Kidney (tissue), 13 donors: ENCODE measurements at regions not wholly inside any gene's neighbourhood (a gene's known extent, or its start where the extent isn't known, plus 50 kb on each side); places are given as distances from the start of the nearest gene placed in this dataset.

ENCODE experiments used
- DNase-seq, 5 donors: peaks; one replicate each; pipeline ENCODE4 v3.0.0-alpha.2; 2013 to 2020
- FAIRE-seq: peaks from 2 replicates; lab custom pipeline; 2012; peaks lifted over from hg19 to GRCh38; lab: Jason Lieb, UNC
- H3K27ac ChIP-seq, 2 donors: one replicate each; pipeline ENCODE4 v1.7.0; 2013; ENCODE audit warnings: low read depth in 2 of 2, low read length in 2 of 2, inconsistent platforms in 1 of 2
- H3K27me3 ChIP-seq: one replicate; pipeline ENCODE4 v1.7.1; 2013; ENCODE audit warnings: low read length, inconsistent platforms; ENCODE audit not compliant: control insufficient read depth, insufficient read depth
- H3K36me3 ChIP-seq, 3 donors: one replicate each; pipeline versions ENCODE4 v1.7.0 to v1.7.1; 2013; ENCODE audit warnings: low read length in 3 of 3, control low read depth in 1 of 3, inconsistent platforms in 1 of 3; ENCODE audit not compliant: insufficient read depth in 3 of 3, control insufficient read depth in 2 of 3
- H3K4me1 ChIP-seq, 3 donors: one replicate each; pipeline versions ENCODE4 v1.7.0 to v1.7.1; 2013; ENCODE audit warnings: low read length in 3 of 3, inconsistent platforms in 1 of 3, low read depth in 1 of 3; ENCODE audit not compliant: control insufficient read depth in 2 of 3, insufficient read depth in 2 of 3
- H3K4me3 ChIP-seq, 3 donors: one replicate each; pipeline versions ENCODE4 v1.7.0 to v1.8.1; 2013; ENCODE audit warnings: low read length in 3 of 3, control low read depth in 1 of 3, inconsistent platforms in 1 of 3
- H3K9ac ChIP-seq, 3 donors: one replicate each; pipeline versions ENCODE4 v1.7.0 to v1.7.1; 2013; ENCODE audit warnings: low read length in 3 of 3, control low read depth in 1 of 3, inconsistent platforms in 1 of 3
- H3K9me3 ChIP-seq, 3 donors: one replicate each; pipeline versions ENCODE4 v1.7.0 to v1.7.1; 2013; ENCODE audit warnings: low read length in 3 of 3, control low read depth in 1 of 3, inconsistent platforms in 1 of 3; ENCODE audit not compliant: control insufficient read depth in 2 of 3, insufficient read depth in 1 of 3
- intact Hi-C: fragments of 100-400 bp; cut with DNase I; formaldehyde crosslinking; loops from one replicate; pipeline ENCODE4 v1.11.1; 2022
- TF ChIP-seq, protein P1 (sequence below): IDR thresholded peaks from 3 replicates; pipeline ENCODE4 v1.5.1; 2012; ENCODE audit warnings: mild to moderate bottlenecking, moderate library complexity, borderline replicate concordance; ENCODE audit not compliant: insufficient read depth; ENCODE audit errors: extremely low read depth
- donor health status: control.
- donor health status: control.
- donor health status: control.
- donor health status: control.
- donor health status: control.
- donor health status: DM: yes; HTN: yes; CAD: no.
- donor health status: Normal renal cell carcinoma (clear cell type).

DNA sequence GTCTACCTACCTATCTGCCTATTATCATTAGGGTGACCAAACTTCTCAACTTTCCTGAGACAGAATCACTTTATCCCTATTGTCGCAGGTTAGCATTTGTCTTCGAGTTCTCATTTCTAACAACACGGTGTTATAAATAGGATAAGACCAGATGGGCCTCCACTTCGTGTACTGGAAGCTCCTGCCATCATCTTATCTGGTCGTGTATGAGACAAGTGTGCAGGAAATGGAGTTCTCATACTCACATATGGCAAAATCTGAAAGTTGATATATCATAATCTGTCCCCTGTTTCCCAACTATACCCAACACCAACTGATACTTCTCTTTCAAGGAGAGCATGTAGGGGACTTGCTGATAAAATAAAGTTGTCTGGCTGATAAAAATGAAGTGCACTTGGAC lies 287.4 kb upstream of the FOXK1 start:
- TF ChIP-seq, protein P1, sequence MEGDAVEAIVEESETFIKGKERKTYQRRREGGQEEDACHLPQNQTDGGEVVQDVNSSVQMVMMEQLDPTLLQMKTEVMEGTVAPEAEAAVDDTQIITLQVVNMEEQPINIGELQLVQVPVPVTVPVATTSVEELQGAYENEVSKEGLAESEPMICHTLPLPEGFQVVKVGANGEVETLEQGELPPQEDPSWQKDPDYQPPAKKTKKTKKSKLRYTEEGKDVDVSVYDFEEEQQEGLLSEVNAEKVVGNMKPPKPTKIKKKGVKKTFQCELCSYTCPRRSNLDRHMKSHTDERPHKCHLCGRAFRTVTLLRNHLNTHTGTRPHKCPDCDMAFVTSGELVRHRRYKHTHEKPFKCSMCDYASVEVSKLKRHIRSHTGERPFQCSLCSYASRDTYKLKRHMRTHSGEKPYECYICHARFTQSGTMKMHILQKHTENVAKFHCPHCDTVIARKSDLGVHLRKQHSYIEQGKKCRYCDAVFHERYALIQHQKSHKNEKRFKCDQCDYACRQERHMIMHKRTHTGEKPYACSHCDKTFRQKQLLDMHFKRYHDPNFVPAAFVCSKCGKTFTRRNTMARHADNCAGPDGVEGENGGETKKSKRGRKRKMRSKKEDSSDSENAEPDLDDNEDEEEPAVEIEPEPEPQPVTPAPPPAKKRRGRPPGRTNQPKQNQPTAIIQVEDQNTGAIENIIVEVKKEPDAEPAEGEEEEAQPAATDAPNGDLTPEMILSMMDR, result no peak
- intact Hi-C loops, result no loop called here
- DNase-seq (no peak), FAIRE-seq (no peak)
- H3K9ac ChIP-seq, result no peak overlapping the region
- H3K27me3 ChIP-seq, result no peaks in the 10 kb centered on the region
- no peaks in the 10 kb centered on the region for H3K36me3 ChIP-seq
- no peaks in the 10 kb centered on the region for H3K4me1 ChIP-seq
- no peaks in the 10 kb centered on the region for H3K9me3 ChIP-seq
- no peak overlapping the region for H3K27ac ChIP-seq
- H3K4me3 ChIP-seq, result no peak overlapping the region

DNA sequence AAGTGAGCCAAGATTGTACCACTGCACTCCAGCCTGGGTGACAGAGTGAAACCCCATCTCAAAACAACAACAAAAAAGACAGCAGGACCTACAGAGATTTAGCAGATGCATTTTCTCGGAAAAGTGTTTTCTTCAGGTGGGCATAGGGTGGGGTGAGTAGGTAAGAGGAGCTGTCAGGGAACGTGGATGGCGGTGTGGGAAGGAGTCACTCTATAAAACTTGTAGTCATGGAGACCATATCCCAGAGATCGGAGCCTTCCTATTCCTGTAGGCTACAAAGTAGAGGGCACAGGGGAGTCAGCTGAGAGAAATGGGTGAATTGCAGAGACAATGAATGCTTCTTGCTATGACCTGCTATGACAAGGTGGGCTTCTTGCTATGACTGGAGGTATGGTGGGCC lies 283.0 kb upstream of the FOXK1 start:
- no peak for DNase-seq
- no peak overlapping the region for H3K4me3 ChIP-seq
- intact Hi-C loops, result no loop called here
- TF ChIP-seq, protein P1, result no peak
- no peak overlapping the region for H3K27ac ChIP-seq
- no peaks in the 10 kb centered on the region for H3K36me3 ChIP-seq
- H3K9ac ChIP-seq, result no peak overlapping the region
- H3K4me1 ChIP-seq, result no peaks in the 10 kb centered on the region
- FAIRE-seq, result no peak
- H3K27me3 ChIP-seq, result no peaks in the 10 kb centered on the region
- no peaks in the 10 kb centered on the region for H3K9me3 ChIP-seq

DNA sequence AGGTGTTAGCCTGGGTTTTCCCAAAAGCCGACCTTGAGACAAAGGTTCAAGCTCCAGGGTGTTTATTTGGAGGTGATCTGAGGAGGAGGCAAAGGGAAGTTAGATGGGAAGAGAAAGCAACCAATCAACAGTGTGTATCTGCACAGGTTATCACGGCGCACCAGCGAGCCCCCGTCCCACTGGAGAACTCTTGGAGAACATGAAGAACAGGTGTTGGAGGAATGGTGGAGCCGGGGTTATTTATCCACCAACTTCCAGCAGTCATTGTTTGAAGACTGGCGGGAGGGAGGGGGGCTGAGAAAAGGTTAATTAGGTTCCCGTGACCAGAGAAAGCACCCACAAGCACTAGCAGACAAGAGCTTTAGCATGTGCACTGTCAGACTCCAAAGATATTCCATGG lies 282.5 kb upstream of the FOXK1 start:
- no peak overlapping the region for H3K27ac ChIP-seq
- H3K27me3 ChIP-seq, result no peaks in the 10 kb centered on the region
- TF ChIP-seq, protein P1, result no peak
- FAIRE-seq, result no peak
- H3K4me1 ChIP-seq, result no peaks in the 10 kb centered on the region
- intact Hi-C loops, result no loop called here
- H3K9ac ChIP-seq, result no peak overlapping the region
- H3K9me3 ChIP-seq, result no peaks in the 10 kb centered on the region
- no peaks in the 10 kb centered on the region for H3K36me3 ChIP-seq
- H3K4me3 ChIP-seq, result no peak overlapping the region
- no peak for DNase-seq
